H1 (cell line): ENCODE measurements at regions not wholly inside any gene's neighbourhood (a gene's known extent, or its start where the extent isn't known, plus 50 kb on each side); places are given as distances from the start of the nearest gene placed in this dataset.

Source experiments
- CHD2 ChIP-seq: IDR thresholded peaks from 2 replicates; pipeline ENCODE4 v1.6.1; 2012; ENCODE audit warnings: low read length, improper control_type of control experiment
- SIN3A ChIP-seq, 2 experiments: IDR thresholded peaks in 1 of 2; conservative IDR thresholded peaks in 1 of 2; 2 replicates each; pipeline ENCODE4 v1.6.1; 2011 to 2012; ENCODE audit warnings: low read length in 2 of 2, improper control_type of control experiment in 1 of 2, low read depth in 1 of 2, mild to moderate bottlenecking in 1 of 2
- SP1 ChIP-seq: IDR thresholded peaks from 2 replicates; pipeline ENCODE4 v1.6.1; 2011; ENCODE audit warnings: low read depth, low read length
- TF ChIP-seq, protein P1 (sequence below): IDR thresholded peaks from 2 replicates; pipeline ENCODE4 v1.6.1; 2012; ENCODE audit warnings: low read length, inconsistent platforms

- TF ChIP-seq SP1 (no peak), SIN3A (conservative IDR thresholded peaks at IDR 0.05 in 1 of 2, IDR thresholded peaks at IDR 0.05 in 1 of 2; ENCODE audit: low read depth in 1 of 2, low read length in 2 of 2) (no peak), CHD2 (no peak)
- TF ChIP-seq, protein P1, sequence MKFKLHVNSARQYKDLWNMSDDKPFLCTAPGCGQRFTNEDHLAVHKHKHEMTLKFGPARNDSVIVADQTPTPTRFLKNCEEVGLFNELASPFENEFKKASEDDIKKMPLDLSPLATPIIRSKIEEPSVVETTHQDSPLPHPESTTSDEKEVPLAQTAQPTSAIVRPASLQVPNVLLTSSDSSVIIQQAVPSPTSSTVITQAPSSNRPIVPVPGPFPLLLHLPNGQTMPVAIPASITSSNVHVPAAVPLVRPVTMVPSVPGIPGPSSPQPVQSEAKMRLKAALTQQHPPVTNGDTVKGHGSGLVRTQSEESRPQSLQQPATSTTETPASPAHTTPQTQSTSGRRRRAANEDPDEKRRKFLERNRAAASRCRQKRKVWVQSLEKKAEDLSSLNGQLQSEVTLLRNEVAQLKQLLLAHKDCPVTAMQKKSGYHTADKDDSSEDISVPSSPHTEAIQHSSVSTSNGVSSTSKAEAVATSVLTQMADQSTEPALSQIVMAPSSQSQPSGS = no peak
Measured at GRCh38 chr16:58814348-58814801, 80.3 kb upstream of the GOT2 start (continued).
